ENCODE measurements at regions not wholly inside any gene's neighbourhood (a gene's known extent, or its start where the extent isn't known, plus 50 kb on each side); places are given as distances from the start of the nearest gene placed in this dataset.
A peak's percentile ranks its signal among the peaks of the same experiment; 100 is the strongest.
"Not testable (repeated sequence)": the region's sequence is repeated elsewhere in the genome, so short reads cannot be mapped to it uniquely, and the experiment has no call there.

DNA sequence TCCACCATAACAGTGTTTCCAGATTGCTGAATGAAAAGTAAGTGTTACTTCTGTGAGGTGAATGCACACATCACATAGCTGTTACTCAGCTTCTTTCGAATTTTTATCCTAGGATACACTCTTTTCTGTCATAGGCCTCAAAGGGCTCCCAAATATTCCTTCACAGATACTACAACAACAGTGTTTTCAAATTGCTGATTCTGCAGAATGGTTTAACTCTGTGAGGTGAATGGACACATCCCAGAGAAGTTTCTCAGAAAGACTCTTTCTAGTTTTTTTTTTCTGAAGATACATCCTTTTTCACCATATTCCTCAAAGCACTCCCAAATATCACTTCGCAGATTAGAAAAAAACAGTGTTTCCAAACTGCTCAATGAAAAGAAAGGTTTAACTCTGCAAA lies 221.1 kb downstream of the OR4A5 start:
- no peak for DNase-seq

GRCh38 chr11:54930930-54931329 lies 224.3 kb downstream of the OR4A5 start:
- DNase-seq, result no peak

GRCh38 chr11:54944211-54944610 lies 237.6 kb downstream of the OR4A5 start:
- DNase-seq, result no peak

- no peak for DNase-seq
Observed at GRCh38 chr11:54946424-54946823, 239.8 kb downstream of the OR4A5 start.

- DNase-seq, result not testable (repeated sequence)
Observed at GRCh38 chr11:54947175-54947574, 240.5 kb downstream of the OR4A5 start.

DNA sequence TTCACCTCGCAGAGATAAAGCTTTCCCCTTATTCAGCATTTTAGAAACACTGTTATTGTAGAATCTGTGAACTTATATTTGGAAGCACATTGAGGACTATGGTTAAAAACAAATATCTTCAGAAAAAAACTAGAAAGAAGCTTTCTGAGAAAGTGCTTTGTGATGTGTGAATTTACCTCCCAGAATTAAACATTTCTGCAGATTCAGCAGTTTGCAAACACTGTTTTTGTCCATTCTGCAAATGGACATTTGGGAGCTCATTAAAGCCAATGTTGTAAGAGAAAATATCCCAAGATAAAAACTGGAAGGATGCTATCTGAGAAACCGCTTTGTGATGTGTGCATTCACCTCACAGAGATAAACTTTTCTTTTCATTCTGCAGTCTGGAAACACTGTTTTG lies 272.7 kb downstream of the OR4A5 start:
- no peak for DNase-seq

GRCh38 chr11:54985731-54986130 lies 276.2 kb upstream of the TRIM48 start:
- no peak for DNase-seq

GRCh38 chr11:55028837-55029236 lies 233.1 kb upstream of the TRIM48 start:
- not testable (repeated sequence) for DNase-seq

- DNase-seq, result no peak
Observed at GRCh38 chr11:55054723-55055122, 207.2 kb upstream of the TRIM48 start.

DNA sequence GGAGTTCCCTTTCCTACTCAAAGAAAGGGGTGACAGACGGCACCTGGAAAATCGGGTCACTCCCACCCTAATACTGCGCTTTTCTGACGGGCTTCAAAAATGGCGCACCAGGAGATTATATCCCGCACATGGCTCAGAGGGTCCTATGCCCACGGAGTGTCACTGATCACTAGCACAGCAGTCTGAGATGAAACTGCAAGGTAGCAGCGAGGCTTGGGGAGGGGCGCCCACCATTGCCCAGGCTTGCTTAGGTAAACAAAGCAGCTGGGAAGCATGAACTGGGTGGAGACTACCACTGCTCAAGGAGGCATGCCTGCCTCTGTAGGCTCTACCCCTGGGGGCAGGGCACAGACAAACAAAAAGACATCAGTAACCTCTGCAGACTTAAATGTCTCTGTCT lies 177.4 kb upstream of the TRIM48 start:
- not testable (repeated sequence) for DNase-seq

DNA sequence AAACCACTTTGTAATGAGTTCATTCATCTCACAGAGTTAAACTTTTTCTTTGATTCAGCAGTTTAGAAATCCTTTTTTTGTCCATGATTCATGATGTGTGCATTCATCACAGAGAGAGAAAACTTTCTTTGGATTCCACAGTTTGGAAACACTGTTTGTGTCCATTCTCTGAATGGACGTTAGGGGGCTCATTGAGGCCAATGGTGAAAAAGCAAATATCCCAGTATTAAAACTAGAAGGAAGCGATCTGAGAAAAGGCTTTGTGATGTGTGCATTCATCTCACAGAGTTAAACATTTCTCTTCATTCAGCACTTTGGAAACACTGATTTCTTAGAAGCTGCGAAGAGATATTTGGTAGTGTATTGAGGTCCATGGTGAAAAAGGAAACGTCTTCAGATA lies 155.6 kb upstream of the TRIM48 start:
- DNase-seq, result peak; percentile 6
